ENCODE measurements at regions not wholly inside any gene's neighbourhood (a gene's known extent, or its start where the extent isn't known, plus 50 kb on each side); places are given as distances from the start of the nearest gene placed in this dataset.

DNA sequence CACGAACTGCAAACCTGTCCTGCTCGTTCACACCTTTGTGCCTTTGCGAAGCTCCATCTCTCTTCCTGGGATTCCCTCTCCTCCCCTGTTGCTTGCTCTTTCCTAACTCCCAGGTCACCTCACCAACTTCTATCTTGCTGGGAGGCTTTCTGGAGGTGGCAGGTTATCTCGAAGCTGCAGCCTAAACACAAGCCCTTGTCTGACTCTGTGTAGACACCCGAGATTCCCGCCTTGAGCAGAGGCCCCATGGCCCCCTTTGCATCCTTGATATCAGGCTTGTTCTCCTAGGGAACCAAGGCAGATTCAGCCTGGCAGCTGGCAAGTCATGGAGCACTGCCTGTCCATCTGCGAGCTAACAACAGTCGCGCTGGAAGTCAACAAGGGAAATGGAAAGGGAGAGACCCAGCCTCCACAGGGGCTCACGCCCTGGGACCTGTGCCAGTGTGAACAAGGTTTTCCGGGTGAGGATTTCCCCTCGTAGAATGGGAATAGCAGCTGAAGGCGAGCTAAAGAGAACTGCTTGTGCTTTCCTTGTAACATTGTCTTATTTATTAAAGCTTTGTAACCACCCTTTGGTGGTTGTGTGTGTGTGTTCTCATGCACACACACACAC is 109.5 kb upstream of the JUN start (continued):
- no peak for TF ChIP-seq KDM4B (IDR thresholded peaks at IDR 0.05; ENCODE audit: borderline replicate concordance in 2 of 2, low read depth in 1 of 2)
- TF ChIP-seq L3MBTL2 (IDR thresholded peaks at IDR 0.05), result peak; percentile 76
- TF ChIP-seq CBFA2T3 (IDR thresholded peaks at IDR 0.05), result peak; percentile 74
- TF ChIP-seq, protein P1, sequence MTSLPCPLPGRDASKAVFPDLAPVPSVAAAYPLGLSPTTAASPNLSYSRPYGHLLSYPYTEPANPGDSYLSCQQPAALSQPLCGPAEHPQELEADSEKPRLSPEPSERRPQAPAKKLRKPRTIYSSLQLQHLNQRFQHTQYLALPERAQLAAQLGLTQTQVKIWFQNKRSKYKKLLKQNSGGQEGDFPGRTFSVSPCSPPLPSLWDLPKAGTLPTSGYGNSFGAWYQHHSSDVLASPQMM (CRISPR knock-in tag; IDR thresholded peaks at IDR 0.05), result no peak
- TF ChIP-seq TEAD4 (IDR thresholded peaks at IDR 0.05; ENCODE audit: low read length), result peak; percentile 34; the same call in 1 of the 2 replicates
- TF ChIP-seq TEAD4 (CRISPR knock-in tag; IDR thresholded peaks at IDR 0.05; ENCODE audit: borderline replicate concordance), result no peak
- peak; percentile 67; the same call in 1 of the 2 replicates for TF ChIP-seq SMAD4 (CRISPR knock-in tag; conservative IDR thresholded peaks at IDR 0.05)
- TF ChIP-seq, protein P2, sequence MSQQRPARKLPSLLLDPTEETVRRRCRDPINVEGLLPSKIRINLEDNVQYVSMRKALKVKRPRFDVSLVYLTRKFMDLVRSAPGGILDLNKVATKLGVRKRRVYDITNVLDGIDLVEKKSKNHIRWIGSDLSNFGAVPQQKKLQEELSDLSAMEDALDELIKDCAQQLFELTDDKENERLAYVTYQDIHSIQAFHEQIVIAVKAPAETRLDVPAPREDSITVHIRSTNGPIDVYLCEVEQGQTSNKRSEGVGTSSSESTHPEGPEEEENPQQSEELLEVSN (IDR thresholded peaks at IDR 0.05; ENCODE audit: borderline replicate concordance in 1 of 2, extremely low read depth in 1 of 2, insufficient read depth in 1 of 2, insufficient read length in 1 of 2, low read depth in 1 of 2, low read length in 1 of 2, poor library complexity in 1 of 2, severe bottlenecking in 1 of 2), result peak in 1 of 2 experiments; percentile 79
- TF ChIP-seq CBFA2T2 (conservative IDR thresholded peaks at IDR 0.05), result peak; percentile 51
- TF ChIP-seq, protein P3, sequence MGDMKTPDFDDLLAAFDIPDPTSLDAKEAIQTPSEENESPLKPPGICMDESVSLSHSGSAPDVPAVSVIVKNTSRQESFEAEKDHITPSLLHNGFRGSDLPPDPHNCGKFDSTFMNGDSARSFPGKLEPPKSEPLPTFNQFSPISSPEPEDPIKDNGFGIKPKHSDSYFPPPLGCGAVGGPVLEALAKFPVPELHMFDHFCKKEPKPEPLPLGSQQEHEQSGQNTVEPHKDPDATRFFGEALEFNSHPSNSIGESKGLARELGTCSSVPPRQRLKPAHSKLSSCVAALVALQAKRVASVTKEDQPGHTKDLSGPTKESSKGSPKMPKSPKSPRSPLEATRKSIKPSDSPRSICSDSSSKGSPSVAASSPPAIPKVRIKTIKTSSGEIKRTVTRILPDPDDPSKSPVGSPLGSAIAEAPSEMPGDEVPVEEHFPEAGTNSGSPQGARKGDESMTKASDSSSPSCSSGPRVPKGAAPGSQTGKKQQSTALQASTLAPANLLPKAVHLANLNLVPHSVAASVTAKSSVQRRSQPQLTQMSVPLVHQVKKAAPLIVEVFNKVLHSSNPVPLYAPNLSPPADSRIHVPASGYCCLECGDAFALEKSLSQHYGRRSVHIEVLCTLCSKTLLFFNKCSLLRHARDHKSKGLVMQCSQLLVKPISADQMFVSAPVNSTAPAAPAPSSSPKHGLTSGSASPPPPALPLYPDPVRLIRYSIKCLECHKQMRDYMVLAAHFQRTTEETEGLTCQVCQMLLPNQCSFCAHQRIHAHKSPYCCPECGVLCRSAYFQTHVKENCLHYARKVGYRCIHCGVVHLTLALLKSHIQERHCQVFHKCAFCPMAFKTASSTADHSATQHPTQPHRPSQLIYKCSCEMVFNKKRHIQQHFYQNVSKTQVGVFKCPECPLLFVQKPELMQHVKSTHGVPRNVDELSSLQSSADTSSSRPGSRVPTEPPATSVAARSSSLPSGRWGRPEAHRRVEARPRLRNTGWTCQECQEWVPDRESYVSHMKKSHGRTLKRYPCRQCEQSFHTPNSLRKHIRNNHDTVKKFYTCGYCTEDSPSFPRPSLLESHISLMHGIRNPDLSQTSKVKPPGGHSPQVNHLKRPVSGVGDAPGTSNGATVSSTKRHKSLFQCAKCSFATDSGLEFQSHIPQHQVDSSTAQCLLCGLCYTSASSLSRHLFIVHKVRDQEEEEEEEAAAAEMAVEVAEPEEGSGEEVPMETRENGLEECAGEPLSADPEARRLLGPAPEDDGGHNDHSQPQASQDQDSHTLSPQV (IDR thresholded peaks at IDR 0.05), result peak; percentile 66
- 0 out of 2 replicates have a peak, but pooled peaks have one; percentile 20 for TF ChIP-seq ZEB2 (IDR thresholded peaks at IDR 0.05)
- no peak for TF ChIP-seq FOS (IDR thresholded peaks at IDR 0.05; ENCODE audit: extremely low read depth, insufficient read length)
- peak; percentile 42; the same call in 1 of the 2 replicates for TF ChIP-seq TAL1 (IDR thresholded peaks at IDR 0.05)
- peak; percentile 65 for TF ChIP-seq TCF3 (CRISPR knock-in tag; IDR thresholded peaks at IDR 0.05)
- no peak for TF ChIP-seq HDGF (IDR thresholded peaks at IDR 0.05)
